Activated naive CD4-positive, alpha-beta T cell treated with Interleukin-2 at 50 U/mL for 16 hours (primary cell): ENCODE measurements at regions not wholly inside any gene's neighbourhood (a gene's known extent, or its start where the extent isn't known, plus 50 kb on each side); places are given as distances from the start of the nearest gene placed in this dataset.
"Not testable (repeated sequence)": the region's sequence is repeated elsewhere in the genome, so short reads cannot be mapped to it uniquely, and the experiment has no call there.

Source experiments
- DNase-seq: peaks from one replicate; pipeline ENCODE4 v3.0.0-alpha.2; 2020

DNA sequence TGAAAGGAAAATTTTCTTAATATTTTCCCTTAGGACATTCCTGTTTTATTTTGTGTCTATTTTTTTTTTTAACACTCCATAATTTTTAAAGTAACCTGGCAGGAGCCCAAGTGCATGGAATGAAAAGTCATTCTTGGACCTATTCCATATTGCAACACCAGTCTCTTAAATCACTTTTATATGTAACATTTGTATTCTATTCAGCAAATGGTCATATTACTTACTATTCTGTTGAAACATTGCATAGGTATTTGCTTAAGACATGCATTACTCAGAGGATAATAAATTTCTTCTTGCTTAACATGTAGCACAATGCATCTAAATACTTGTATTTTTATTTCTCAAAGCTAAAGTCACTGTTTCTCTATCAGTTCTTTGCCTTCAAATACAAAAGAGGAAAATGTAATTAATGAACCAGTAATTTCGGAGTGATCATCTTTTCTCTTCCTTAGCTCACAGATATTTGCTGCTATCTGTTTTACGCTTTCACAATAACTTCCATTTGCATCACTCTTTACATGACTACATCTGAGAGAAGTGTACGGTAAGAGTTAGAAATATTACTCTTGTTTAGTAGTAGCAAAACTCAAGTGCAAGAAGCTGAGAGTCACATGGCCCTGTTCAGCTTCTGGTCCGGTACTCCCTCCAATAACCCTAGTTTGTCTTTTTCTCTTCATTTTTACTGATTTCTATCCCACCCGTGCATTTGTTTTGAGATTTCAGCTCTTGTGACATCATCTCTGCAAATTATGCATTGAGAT, 394.8 kb downstream of the USP25 start:
- no peak for DNase-seq

DNA sequence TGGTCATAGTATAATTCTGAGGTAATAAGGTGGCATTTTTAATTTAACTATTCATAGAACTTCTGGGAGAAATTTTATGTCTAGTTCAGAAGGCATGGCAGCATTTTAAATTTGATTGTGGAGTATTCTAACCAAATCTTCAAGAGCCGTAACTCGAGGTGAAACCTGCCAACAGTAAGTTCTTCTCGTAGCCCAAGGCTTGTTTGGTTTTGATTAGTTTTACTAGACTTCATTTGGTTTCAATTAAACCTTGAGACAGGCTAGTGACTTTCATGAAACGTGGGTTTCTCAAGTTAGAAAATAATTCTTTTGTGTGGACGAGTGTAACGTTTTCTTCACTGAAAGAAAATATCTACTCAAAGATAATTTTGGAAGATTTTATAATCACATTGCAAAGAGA, 395.5 kb downstream of the USP25 start:
- DNase-seq: no peak

DNA sequence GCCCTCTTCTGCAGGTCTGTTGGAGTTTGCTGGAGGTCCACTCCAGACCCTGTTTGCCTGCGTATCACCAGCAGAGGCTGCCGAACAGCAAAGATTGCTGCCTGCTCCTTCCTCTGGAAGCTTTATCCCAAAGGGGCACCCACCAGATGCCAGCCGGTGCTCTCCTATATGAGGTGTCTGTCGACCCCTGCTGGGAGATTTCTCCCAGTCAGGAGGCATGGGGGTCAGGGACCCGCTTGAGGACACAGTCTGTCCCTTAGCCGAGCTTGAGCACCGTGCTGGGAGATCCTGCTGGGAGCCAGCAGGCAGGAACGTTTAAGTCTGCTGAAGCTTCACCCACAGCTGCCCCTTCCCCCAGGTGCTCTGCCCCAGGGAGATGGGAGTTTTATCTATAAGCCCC, 402.7 kb downstream of the USP25 start:
- DNase-seq: not testable (repeated sequence)

DNA sequence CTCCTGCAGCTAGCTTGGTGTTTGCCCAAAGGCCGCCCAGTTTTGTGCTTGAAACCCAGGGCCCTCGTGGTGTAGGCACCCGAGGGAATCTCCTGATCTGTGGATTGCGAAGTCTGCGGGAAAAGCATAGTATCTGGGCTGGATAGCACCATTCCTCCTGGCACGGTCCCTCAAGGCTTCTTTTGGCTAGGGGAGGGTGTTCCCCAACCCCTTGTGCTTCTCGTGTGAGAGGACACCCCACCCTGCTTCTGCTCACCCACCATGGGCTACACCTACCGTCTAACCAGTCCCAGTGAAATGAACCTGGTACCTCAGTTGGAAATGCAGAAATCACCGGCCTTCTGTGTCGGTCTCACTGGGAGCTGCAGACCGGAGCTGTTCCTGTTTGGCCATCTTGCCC, 403.5 kb downstream of the USP25 start:
- no peak for DNase-seq

DNA sequence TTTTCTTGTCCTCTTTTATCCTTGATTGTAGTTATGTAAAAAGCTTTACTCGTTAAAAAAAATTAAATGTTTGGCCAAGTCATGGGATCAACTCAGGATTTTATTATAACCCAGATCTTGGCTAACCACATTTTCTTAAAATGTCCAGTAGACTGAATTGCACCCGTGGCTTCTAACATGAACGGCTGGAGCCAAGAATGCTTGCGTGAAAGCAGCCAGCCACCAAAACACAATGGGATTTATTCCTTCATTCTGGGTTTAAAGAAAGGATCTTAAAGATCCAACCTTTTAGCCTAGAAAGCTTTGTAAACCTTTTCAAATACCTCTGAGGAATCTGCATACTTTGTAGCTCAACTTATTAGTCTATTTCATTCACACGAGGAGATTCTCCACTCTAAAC, 404.4 kb downstream of the USP25 start:
- DNase-seq: no peak

DNA sequence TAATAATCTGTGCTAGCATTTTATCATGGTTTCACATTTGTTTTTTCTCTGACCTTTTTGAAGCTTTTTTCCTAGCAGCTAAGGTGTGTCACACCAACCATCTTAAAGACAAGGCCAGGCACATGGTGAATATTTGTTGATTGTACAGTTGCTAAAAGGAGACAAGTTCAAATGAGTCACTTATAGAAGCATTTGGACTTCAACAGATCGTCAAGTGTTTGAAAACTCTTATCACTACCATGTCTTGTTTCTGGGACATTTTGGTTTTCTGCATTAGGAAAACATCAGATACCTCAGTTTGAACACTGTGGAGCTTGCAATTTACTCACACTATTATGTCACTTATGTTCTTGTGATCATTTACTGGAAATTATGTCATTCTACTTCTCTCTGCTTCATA, 407.3 kb downstream of the USP25 start:
- DNase-seq: no peak

DNA sequence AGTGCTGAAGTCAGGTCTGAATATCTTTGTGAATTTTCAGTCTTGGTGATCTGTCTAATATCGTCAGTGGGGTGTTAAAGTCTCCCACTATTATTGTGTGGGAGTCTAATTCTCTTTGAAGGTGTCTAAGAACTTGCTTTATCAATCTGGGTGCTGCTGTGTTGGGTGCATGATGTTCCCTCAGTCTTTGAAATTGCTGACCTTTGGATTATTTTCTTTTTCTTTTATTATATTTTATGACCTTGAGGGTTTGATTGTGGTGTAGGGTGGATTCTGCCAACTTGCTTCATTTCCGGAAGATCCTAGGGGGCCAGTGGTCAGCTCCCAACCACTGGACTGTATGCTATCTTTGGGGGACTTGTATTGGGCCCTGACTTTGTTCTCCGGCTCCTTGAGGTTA, 415.3 kb downstream of the USP25 start:
- DNase-seq: no peak

DNA sequence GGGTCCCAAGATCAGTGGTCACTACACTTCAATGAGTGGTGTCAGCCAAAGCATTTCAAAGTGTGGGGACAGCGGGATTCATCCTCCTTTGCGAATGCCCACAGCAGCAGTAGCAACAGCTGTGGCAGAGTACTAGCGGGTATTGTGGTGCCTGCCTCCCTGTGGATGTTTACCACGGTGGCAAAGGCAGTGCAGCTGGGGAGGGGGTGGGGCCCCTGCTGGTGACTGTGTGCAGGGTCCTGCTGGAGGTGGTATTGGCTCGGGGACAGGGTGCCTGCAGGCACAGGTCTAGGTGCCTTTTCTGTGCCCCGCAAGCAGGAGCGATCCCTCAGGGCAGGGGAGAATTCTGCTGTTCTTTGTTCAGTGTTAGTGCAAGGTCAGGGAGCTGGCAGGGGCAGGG, 415.7 kb downstream of the USP25 start:
- DNase-seq: no peak

DNA sequence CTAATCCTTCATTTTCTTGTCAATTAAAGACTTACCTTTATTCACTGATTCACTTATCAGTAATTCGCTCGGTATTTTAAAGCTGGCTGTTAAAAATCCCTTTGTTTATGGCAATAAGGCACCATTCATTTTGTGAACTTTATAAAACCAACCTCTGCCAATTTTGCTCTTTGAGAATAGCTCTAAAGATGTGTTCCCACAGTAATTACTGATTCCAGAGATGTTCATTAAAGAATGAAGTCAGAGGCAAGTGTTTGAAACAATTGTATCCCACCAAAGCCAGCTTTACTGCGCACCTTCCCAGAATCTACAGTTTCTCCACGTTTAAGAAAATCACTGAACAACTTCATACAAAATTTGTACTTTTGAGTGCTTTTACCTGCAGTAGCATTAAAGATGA, 424.5 kb downstream of the USP25 start:
- no peak for DNase-seq

DNA sequence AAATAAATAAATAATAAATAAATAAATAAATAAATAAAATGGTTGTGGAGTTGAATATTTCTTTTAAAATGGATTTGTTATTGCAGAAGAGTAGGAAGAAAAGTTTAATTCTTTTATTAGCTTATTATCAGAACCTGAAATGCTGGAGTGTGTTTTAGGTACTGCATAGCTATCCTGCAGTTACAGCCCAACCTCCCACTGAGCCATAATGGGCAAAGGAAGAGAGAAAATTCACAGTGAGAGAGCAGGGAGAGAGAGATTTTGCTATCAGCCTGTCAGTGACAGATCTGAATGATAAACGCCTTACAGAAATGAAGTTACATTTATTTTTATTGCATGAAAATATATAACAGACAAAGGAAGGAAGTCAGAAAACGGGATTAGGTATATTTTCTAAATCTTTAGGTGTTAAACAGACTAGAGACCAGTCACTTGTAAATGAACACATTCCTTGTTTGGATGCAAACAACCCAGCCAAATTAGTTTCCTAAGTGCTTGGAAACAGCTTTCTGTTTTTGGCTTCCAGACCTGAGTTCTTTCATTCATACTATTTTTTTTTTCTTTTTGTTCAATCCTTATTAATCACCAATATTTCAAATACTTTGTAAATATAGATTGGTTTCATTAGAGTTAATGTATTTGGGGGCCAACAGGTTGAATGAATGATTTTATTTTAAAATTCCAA, 425.3 kb downstream of the USP25 start:
- no peak for DNase-seq

DNA sequence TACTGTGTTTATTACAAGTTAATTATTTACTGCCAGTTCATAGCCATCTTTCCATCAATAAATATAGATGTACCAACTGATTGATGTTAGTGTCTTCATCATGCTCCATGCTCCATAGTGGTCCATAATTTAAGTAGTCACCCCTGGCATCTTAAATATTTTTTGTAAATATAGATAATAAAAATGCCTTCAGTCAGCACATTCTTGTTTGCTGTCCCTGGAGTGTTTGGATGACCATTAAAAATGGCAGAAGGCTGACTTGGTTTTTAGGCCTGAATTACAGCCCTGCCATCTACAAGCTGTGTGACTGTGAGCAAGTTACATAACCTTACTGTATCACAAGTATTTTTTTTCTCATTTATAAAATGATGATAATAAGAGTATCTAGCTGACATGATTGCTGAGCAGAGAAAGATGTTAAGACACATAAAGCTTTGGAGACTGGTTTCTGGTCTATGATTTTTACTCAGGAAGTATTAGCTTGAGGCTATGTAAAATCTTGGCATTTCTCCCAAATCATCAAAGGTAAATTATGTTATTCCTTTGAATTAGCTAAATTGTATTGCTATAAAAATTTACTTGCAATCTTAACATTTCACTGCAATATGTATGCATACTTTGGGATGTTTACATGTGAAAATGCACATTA, 427.2 kb downstream of the USP25 start:
- DNase-seq: no peak

DNA sequence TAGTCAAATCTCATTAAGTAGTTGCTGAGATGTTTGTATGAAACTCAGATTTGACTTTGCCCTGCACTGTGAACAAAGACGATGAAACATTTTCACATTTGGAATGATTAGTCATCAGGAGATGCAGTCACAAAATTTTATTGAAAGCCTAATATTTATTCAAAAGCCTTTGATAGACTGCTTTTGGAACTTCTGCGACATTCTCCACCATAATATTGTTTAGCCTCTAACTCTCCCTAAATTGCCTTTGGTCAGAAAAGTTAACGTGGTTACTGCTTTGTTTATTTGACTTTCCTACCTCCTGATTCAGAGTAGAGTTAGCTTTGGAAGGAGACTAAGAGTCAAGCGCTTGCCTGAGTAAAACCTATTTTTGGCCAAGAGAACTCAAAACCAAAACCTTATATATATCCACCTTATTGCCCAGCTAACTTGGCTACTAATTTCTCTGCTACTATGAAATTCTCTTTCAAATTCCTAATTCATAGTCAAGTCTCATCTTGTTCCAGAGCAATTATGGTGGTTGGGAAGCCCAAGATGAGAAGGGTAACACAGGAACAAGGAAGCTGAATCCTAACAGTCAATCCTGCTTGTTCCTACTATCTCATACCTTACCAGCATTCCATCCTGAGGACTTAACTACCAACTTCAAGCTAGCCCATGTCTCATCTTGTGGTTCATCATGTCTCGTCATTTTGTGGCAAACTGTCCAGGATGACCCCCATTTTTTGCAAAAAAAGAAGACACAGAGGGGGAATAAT, 429.6 kb downstream of the USP25 start:
- DNase-seq: no peak

DNA sequence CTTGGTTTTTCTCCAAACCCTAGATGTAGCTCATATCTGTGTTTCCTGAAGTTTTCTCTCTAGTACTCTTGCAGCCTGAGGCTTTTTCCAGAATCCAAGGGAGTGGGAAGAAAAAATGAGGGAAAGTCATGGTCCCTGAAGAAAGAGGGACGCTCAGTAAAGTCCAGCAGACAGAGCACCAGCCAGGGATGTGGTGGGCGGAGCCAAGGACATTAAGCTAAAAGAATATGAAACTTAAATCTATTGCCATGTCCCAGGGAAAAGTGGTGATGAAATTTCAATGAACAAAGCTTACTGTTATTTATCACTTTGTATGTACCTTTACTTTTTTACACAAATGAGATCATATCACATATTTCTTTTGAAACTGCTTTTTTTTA, 430.2 kb downstream of the USP25 start:
- no peak for DNase-seq

DNA sequence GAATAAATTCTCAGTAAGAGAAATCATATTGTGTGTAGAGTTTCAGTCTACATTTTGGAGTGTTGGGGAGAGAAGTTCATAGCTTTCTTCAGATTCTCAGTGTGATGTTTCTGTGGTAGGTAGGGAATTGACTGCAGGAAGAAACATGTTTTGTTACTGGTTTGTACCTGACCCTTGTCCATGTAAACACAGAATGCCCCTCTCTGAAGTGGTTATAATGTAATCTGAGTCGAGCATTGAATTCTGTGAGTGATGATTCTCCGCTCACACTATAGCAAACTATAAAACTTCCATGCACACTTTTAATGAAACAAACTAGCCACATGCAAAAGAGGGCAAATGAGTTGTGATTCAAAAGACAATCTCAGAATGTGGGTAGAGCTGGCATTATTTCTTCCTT, 433.2 kb downstream of the USP25 start:
- DNase-seq: no peak

DNA sequence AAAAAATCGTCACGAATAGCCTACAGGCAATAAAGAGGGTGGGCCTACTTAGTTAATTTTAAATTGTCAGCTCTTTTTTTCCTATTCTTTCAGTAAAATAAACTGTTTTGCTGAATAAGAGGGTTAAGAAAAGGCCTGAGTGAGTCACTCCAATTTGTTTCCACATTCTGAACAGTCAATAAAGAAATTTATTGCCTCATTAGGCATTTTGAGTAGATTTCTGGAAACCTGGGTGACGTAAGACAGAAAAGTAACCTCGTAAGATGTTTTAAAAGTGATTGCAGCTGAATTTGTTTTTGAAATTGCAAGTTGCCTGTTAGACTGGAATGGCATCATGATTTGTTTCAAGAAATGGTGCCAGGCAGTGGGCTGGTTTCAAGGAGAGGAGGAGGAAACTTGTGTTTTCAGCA, 439.3 kb downstream of the USP25 start:
- no peak for DNase-seq

DNA sequence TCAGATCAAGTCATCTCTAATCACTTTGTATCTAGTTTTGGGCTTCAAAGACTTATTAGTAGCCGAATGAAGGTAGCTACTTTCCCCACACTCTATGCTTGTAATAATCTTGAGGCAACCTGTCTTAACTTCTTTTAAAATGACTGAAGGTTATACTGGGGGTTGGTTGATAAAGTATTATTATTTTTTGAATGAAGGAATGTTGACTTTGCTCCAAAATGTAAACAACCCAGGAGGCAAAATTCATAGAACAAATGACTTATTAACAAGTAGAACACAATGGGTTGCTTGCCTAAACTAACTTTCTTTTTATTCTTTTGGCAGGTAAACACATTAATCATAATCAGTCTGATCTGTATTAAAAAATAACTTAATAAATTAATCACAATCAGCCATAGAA, 440.0 kb downstream of the USP25 start:
- no peak for DNase-seq

DNA sequence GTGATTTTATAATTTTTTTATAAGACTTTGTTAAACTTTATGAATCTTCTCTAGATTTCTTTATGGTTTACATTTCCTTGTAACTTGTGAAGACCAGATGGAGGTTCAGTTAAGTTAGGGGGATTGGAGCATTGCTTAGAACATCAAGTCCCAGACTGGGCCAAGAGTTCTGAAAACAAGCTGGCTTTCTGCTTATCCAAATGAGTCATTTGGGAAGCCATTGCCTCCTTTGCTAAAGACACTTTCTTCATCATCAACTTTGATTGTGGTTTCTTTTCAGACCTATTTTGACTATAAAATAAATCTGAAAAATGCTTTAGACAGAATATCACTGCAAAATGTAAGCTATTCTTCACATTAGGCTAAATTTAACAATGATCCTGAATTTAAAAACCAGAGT, 446.8 kb downstream of the USP25 start:
- DNase-seq: no peak

DNA sequence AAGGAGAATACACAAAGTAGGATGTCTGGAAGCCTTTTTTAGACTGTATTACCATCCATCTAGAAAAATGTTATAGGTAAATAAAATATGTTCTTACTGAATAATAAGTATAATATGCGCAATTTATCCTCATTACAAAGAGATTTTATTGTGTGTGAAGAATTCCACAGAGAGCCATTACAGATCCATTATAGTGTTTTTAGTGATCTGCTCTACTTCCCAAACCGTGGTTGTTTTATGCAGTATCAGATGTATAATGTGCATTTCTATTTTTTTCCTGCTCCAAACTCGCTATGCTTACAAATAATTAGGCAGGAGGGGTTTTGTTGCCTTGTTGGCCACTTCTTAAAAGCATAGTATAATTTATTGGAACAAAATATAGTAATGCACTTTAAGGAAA, 447.8 kb downstream of the USP25 start:
- no peak for DNase-seq

DNA sequence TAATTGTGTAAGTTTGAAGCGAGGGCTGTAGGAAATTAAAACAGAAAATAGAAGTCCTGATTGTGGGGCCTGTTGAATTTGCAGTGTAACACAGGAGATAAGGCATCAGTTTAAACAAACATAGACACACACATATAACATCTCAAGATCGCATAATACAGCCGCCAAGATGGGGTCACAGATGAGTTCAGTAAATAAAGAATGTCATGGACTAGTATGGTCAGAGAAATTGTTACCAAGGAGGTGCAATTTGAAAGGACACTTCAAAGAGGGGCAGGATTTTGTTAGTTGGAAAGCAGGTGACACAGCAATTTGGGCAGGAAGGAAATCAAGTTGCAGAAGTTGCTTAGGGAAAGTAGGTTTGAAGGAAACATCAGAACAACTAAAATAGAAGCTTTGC, 450.0 kb downstream of the USP25 start:
- no peak for DNase-seq

DNA sequence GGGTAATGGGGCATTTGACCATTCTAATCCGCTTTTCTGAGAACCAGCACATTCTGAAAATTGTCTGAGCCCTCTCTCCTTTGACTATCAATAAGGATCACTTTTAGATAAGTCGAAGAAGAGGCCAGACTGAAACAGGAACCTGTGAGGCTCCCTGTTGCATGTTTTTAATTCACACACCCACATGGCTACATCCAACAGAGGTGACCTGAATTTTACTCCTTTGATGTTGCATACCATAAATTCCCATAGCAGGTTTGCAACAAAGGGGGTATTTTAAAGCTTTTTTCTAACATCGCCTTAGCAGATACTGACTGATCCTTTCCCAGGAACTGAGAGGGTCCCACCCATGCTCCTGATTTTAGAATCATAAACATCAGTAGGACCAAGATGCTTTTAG, 450.8 kb downstream of the USP25 start:
- no peak for DNase-seq

DNA sequence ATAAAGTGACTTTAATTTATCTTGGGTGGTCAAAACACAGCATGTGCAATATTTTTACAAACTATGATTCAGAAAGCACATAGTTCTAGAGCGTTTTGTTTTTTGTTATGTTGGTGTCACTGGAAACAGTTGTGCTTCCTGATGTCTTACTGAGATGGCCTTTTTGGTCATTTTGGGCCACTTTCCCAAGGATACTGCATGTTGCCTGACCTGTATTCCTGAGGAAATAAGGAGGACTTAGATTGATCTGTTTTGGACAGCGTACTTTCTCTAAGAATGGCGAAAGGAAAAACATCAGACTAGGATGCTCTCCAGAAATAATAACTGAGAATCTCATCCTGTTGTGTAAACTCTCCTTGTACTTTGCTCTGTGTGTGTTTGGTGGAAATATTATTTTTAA, 451.2 kb downstream of the USP25 start:
- DNase-seq: no peak

DNA sequence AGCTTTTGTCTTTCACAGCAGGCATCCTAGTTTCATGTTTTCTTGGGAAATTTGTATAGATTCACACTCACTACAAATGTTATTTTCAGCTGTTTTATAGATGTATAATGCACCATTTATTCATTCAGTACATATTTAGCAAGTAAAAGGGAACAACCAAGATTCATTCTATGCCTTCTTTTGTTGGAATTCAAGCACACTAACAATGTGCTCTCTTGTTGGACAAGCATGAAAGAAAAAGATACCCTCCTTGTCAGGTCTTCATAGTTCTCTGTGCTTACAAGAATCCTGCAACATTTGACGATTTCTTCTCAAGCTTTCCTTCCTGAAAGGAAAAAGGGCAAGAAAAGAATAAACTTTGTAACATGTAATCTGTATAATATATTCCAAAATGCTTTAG, 456.0 kb downstream of the USP25 start:
- DNase-seq: no peak

DNA sequence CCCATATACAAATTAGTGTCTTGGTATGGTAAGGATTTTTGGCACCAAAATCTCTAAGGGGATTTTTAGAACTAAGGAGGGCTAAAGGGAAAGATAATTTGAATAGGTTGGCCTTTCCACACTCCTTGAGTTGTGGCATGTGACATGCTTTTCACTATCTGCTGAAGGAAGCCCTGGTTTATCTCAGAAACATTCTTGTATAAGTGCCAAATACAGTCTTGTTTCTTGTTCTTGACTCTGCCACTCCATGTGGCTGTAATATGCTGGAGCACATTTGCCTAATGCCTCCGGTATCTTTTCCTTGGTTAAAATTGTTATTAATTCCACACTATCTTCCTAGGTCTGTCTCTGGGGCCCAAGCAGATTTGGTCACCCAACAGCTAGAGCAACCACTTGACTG, 457.0 kb downstream of the USP25 start:
- no peak for DNase-seq
